MCF 10A (cell line): ENCODE measurements at regions not wholly inside any gene's neighbourhood (a gene's known extent, or its start where the extent isn't known, plus 50 kb on each side); places are given as distances from the start of the nearest gene placed in this dataset.
"Not testable (repeated sequence)": the region's sequence is repeated elsewhere in the genome, so short reads cannot be mapped to it uniquely, and the experiment has no call there.

Experiments
- BruUV-seq: library from RNA; stranded (reverse); fragments of 400-500 nt; replicated peaks from 2 replicates; lab custom pipeline; 2021; lab: Mats Ljungman, UMichigan
- CTCF ChIA-PET: fragments of 300-600 bp; sonication (Branson Sonifier 250); formaldehyde crosslinking; extraction: SDS; loops from one replicate; lab custom pipeline; 2021; ENCODE audit warnings: antibody characterized with exemption, inconsistent platforms; lab: Yijun Ruan, JAX
- POLR2A ChIA-PET: fragments of 300-600, 350-650 bp; sonication (Branson Sonifier 250); formaldehyde crosslinking; extraction: SDS; loops from one replicate; lab custom pipeline; 2020; ENCODE audit warnings: antibody characterized with exemption, inconsistent platforms; lab: Yijun Ruan, JAX
- DNase-seq: peaks from one replicate; pipeline ENCODE4 v3.0.0-alpha.2; 2018; ENCODE audit not compliant: unreplicated experiment
- H3K27ac Mint-ChIP-seq: one replicate; pipeline ENCODE4 v1.8.0; 2022; ENCODE audit warnings: mild to moderate bottlenecking, low read depth, mixed read lengths; ENCODE audit not compliant: unreplicated experiment
- H3K27me3 Mint-ChIP-seq: one replicate; pipeline ENCODE4 v1.8.0; 2022; ENCODE audit warnings: mixed read lengths; ENCODE audit not compliant: insufficient read depth, unreplicated experiment
- H3K36me3 Mint-ChIP-seq: one replicate; pipeline ENCODE4 v1.8.0; 2022; ENCODE audit warnings: mild to moderate bottlenecking, moderate library complexity, mixed read lengths; ENCODE audit not compliant: insufficient read depth, unreplicated experiment
- H3K4me1 Mint-ChIP-seq: one replicate; pipeline ENCODE4 v1.8.0; 2022; ENCODE audit warnings: mixed read lengths; ENCODE audit not compliant: insufficient read depth, unreplicated experiment
- H3K4me3 Mint-ChIP-seq: one replicate; pipeline ENCODE4 v1.8.0; 2022; ENCODE audit warnings: mild to moderate bottlenecking, moderate library complexity, mixed read lengths; ENCODE audit not compliant: unreplicated experiment
- H3K9me3 Mint-ChIP-seq: one replicate; pipeline ENCODE4 v1.8.0; 2022; ENCODE audit warnings: mixed read lengths; ENCODE audit not compliant: unreplicated experiment
- intact Hi-C: fragments of 100-400 bp; cut with micrococcal nuclease; formaldehyde crosslinking; loops from 2 replicates; pipeline ENCODE4 v1.14.1; 2022
- TF ChIP-seq, protein P1 (sequence below): fragments of 200-600 bp; IDR thresholded peaks from one replicate; pipeline ENCODE4 v1.8.0; 2022; ENCODE audit warnings: antibody characterized with exemption, mild to moderate bottlenecking; ENCODE audit not compliant: unreplicated experiment

DNA sequence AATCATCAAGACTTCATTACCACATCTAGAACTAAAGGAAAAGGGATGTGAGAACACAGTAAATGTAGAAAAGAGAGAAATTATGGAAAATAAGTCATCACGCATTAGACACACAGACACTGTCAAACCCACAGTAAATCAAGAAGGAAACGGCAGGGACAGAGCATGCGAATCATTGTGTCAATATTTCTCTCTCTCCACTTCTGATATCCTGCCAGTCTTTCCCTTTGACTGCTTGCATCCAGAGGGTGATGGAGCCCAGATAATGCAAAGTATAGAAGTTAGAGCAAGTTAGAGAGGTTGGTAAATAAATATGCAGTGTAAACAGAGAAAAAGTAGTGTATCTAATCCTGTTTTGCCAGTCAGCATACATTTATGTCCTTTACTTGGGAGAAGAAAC lies 706.8 kb upstream of the ANO3 start:
- POLR2A ChIA-PET: no interaction called here
- Mint-ChIP-seq H3K9me3 (peaks cover 11% of the 10 kb centered on the region), H3K4me1 (no peaks in the 10 kb centered on the region), H3K27me3 (no peaks in the 10 kb centered on the region), H3K4me3 (no peak overlapping the region), H3K27ac (no peak overlapping the region), H3K36me3 (no peaks in the 10 kb centered on the region)
- TF ChIP-seq, protein P1, sequence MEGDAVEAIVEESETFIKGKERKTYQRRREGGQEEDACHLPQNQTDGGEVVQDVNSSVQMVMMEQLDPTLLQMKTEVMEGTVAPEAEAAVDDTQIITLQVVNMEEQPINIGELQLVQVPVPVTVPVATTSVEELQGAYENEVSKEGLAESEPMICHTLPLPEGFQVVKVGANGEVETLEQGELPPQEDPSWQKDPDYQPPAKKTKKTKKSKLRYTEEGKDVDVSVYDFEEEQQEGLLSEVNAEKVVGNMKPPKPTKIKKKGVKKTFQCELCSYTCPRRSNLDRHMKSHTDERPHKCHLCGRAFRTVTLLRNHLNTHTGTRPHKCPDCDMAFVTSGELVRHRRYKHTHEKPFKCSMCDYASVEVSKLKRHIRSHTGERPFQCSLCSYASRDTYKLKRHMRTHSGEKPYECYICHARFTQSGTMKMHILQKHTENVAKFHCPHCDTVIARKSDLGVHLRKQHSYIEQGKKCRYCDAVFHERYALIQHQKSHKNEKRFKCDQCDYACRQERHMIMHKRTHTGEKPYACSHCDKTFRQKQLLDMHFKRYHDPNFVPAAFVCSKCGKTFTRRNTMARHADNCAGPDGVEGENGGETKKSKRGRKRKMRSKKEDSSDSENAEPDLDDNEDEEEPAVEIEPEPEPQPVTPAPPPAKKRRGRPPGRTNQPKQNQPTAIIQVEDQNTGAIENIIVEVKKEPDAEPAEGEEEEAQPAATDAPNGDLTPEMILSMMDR: no peak
- intact Hi-C loops: no loop called here
- DNase-seq: no peak
- BruUV-seq: no TSS peak
- CTCF ChIA-PET: no interaction called here

DNA sequence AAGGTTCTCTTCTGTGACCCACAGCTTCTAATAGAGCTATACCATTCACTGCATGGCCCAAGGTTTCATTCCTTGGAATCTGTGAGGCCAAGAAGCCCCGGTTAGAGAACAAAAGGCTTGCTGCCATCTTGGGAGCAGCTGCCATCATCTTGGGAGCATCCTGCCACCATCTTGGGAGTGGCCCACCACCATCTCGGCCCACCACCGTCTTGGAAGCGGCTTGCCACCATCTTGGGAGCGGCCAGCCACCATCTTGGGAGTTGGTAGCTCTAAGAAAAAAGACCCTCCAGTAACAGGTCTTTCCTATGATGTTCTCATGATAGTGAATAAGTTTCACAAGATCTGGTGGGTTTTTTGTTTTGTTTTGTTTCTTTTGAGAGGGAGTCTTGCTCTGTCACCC lies 703.9 kb upstream of the ANO3 start:
- TF ChIP-seq, protein P1: no peak
- no peak overlapping the region for H3K27ac Mint-ChIP-seq
- H3K27me3 Mint-ChIP-seq: no peaks in the 10 kb centered on the region
- ChIA-PET CTCF (no interaction called here), POLR2A (no interaction called here)
- no peaks in the 10 kb centered on the region for H3K36me3 Mint-ChIP-seq
- peaks cover 14% of the 10 kb centered on the region for H3K9me3 Mint-ChIP-seq
- DNase-seq: no peak
- no peak overlapping the region for H3K4me3 Mint-ChIP-seq
- no TSS peak for BruUV-seq
- no peaks in the 10 kb centered on the region for H3K4me1 Mint-ChIP-seq
- intact Hi-C loops: no loop called here

DNA sequence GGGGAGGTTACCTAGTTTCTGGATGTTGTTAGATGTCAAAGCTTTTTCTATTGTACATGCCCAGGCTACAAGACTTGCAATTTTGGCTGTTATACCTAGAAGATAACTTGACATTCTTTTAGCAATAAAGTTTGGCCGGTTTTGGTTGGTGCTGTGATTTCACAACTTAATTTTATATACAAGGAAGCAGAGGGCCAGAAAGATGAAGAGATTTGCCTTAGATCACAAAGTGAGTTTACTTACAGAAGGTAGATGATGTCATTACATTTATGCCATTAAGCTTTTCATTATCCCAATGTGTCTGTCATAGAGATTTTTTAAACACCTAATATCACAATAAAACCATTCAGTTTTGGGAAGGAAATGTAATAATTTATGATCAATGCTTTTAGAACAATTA lies 698.7 kb upstream of the ANO3 start:
- no peak overlapping the region for H3K27ac Mint-ChIP-seq
- no peaks in the 10 kb centered on the region for H3K36me3 Mint-ChIP-seq
- no peak overlapping the region for H3K4me3 Mint-ChIP-seq
- ChIA-PET CTCF (no interaction called here), POLR2A (no interaction called here)
- H3K9me3 Mint-ChIP-seq: peaks cover 7% of the 10 kb centered on the region
- intact Hi-C loops: no loop called here
- no peaks in the 10 kb centered on the region for H3K27me3 Mint-ChIP-seq
- DNase-seq: no peak
- no TSS peak for BruUV-seq
- TF ChIP-seq, protein P1: no peak
- H3K4me1 Mint-ChIP-seq: no peaks in the 10 kb centered on the region

DNA sequence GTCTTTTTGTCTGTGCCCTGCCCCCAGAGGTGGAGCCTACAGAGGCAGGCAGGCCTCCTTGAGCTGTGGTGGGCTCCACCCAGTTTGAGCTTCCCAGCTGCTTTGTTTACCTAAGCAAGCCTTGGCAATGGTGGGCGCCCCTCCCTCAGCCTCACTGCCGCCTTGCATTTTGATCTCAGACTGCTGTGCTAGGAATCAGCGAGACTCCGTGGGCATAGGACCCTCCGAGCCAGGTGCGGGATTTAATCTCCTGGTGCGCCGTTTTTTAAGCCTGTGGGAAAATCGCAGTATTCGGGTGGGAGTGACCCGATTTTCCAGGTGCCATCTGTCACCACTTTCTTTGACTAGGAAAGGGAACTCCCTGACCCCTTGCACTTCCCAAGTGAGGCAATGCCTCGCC lies 682.7 kb upstream of the ANO3 start:
- intact Hi-C loops, POLR2A ChIA-PET, H3K4me3 Mint-ChIP-seq, H3K27me3 Mint-ChIP-seq, DNase-seq, H3K9me3 Mint-ChIP-seq, H3K27ac Mint-ChIP-seq, CTCF ChIA-PET, BruUV-seq, H3K4me1 Mint-ChIP-seq, H3K36me3 Mint-ChIP-seq: not testable (repeated sequence)

DNA sequence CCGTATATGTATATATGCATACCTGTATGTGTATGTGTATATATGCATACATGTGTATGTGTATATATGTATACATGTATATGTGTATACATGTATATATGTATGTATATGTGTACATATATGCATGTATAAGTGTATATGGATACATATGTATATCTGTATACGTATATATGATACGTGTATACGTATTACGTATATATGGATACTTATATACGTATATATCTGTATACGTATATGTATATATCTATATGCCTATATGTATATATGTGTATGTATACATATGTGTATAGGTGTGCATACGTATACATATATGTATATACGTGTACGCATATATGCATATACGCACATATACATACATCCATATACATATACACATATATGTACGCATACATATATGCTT lies 681.6 kb upstream of the ANO3 start:
- Mint-ChIP-seq H3K27me3 (no peaks in the 10 kb centered on the region), H3K4me1 (no peaks in the 10 kb centered on the region), H3K27ac (no peak overlapping the region), H3K9me3 (peaks cover 7% of the 10 kb centered on the region), H3K4me3 (no peak overlapping the region), H3K36me3 (no peaks in the 10 kb centered on the region)
- TF ChIP-seq, protein P1: no peak
- ChIA-PET CTCF (no interaction called here), POLR2A (no interaction called here)
- no peak for DNase-seq
- intact Hi-C loops: no loop called here
- BruUV-seq: no TSS peak
